H1 (cell line): ENCODE measurements at regions not wholly inside any gene's neighbourhood (a gene's known extent, or its start where the extent isn't known, plus 50 kb on each side); places are given as distances from the start of the nearest gene placed in this dataset.

ENCODE experiments used
- CTCF ChIA-PET: fragments of 300-600 bp; sonication (Branson Sonifier 250); formaldehyde crosslinking; loops from one replicate; lab custom pipeline; 2021; ENCODE audit not compliant: partially characterized antibody; lab: Charles Lee
- POLR2A ChIA-PET: fragments of 300-600 bp; sonication (Branson Sonifier 250); formaldehyde crosslinking; loops from one replicate; lab custom pipeline; 2021; ENCODE audit warnings: inconsistent platforms; ENCODE audit not compliant: partially characterized antibody; lab: Charles Lee
- DNase-seq, 2 experiments: peaks; one replicate each; pipeline versions ENCODE4 v3.0.0 to v3.0.0-alpha.2; 2010 to 2022; ENCODE audit warnings: low spot score in 2 of 2, low read depth in 1 of 2, mixed read lengths in 1 of 2
- FAIRE-seq: peaks from 2 replicates; lab custom pipeline; 2011; peaks lifted over from hg19 to GRCh38; lab: Jason Lieb, UNC
- H2AFZ ChIP-seq: 2 replicates; pipeline ENCODE4 v1.8.1; 2012; ENCODE audit warnings: low read length, inconsistent platforms
- H2AK5ac ChIP-seq: 2 replicates; pipeline ENCODE4 v1.6.1; 2013; ENCODE audit warnings: low read depth, low read length
- H2BK120ac ChIP-seq: replicated peaks from 2 replicates; pipeline ENCODE3; 2013; ENCODE audit warnings: low read depth, low read length, inconsistent platforms
- H2BK12ac ChIP-seq: 2 replicates; pipeline ENCODE4 v1.6.1; 2013; ENCODE audit warnings: low read depth, low read length
- H2BK15ac ChIP-seq: 2 replicates; pipeline ENCODE4 v1.6.1; 2013; ENCODE audit warnings: low read length
- H2BK20ac ChIP-seq: 2 replicates; pipeline ENCODE4 v1.6.1; 2013; ENCODE audit warnings: low read length
- H2BK5ac ChIP-seq: 2 replicates; pipeline ENCODE4 v1.6.1; 2013; ENCODE audit warnings: low read depth, low read length
- H3K14ac ChIP-seq: 2 replicates; pipeline ENCODE4 v1.6.1; 2013; ENCODE audit warnings: inconsistent platforms; ENCODE audit not compliant: insufficient read length
- H3K18ac ChIP-seq: 2 replicates; pipeline ENCODE4 v1.6.1; 2013; ENCODE audit warnings: low read length; ENCODE audit errors: extremely low read depth
- H3K23ac ChIP-seq: 2 replicates; pipeline ENCODE4 v1.6.1; 2013; ENCODE audit warnings: inconsistent platforms; ENCODE audit not compliant: insufficient read length
- H3K23me2 ChIP-seq: 2 replicates; pipeline ENCODE4 v1.6.1; 2013; ENCODE audit warnings: low read depth, low read length
- H3K27ac ChIP-seq: 2 replicates; pipeline ENCODE4 v1.6.1; 2011; ENCODE audit warnings: low read depth, low read length, inconsistent platforms
- H3K27me3 ChIP-seq, 4 experiments: replicated peaks in 1 of 4; 1 replicate in 1 of 4; 2 replicates in 3 of 4; pipeline versions ENCODE4 v1.6.1 to v1.8.1; 2011 to 2013; ENCODE audit warnings: low read length in 3 of 4, mild to moderate bottlenecking in 3 of 4, inconsistent platforms in 2 of 4, mixed read lengths in 2 of 4, moderate library complexity in 1 of 4; ENCODE audit not compliant: control insufficient read depth in 3 of 4, insufficient read depth in 3 of 4; ENCODE audit errors: extremely low read depth in 1 of 4
- H3K36me3 ChIP-seq, 4 experiments: 2 replicates each; pipeline versions ENCODE4 v1.6.1 to v1.8.1; 2011 to 2013; ENCODE audit warnings: mild to moderate bottlenecking in 4 of 4, low read length in 3 of 4, moderate library complexity in 2 of 4, control low read depth in 1 of 4, inconsistent platforms in 1 of 4; ENCODE audit not compliant: insufficient read depth in 4 of 4, control insufficient read depth in 2 of 4
- H3K4ac ChIP-seq: replicated peaks from 2 replicates; pipeline ENCODE3; 2013; ENCODE audit warnings: low read length, low read depth, mixed read lengths, inconsistent platforms; ENCODE audit not compliant: insufficient read length
- H3K4me1 ChIP-seq, 4 experiments: replicated peaks in 1 of 4; 1 replicate in 1 of 4; 2 replicates in 3 of 4; pipeline versions ENCODE4 v1.6.1 to v1.8.1; 2011 to 2013; ENCODE audit warnings: low read length in 3 of 4, inconsistent platforms in 2 of 4, mixed read lengths in 1 of 4; ENCODE audit not compliant: insufficient read depth in 4 of 4, control insufficient read depth in 3 of 4
- H3K4me2 ChIP-seq, 2 experiments: 2 replicates each; pipeline versions ENCODE4 v1.6.1 to v1.8.1; 2011 to 2013; ENCODE audit warnings: low read depth in 2 of 2, low read length in 2 of 2, control low read depth in 1 of 2, inconsistent platforms in 1 of 2, mild to moderate bottlenecking in 1 of 2; ENCODE audit not compliant: insufficient read depth in 1 of 2
- H3K4me3 ChIP-seq, 4 experiments: fragments of 200-600, 300-600 bp in 1 of 4; sonication (generic), shearing (Covaris generic), sonication (Bioruptor Twin) in 1 of 4; 2 replicates each; pipeline versions ENCODE4 v1.5.1 to v1.8.1; 2011 to 2016; ENCODE audit warnings: low read length in 4 of 4, low read depth in 3 of 4, control low read depth in 2 of 4, inconsistent platforms in 2 of 4, mild to moderate bottlenecking in 2 of 4, mixed read lengths in 1 of 4, moderate library complexity in 1 of 4; ENCODE audit not compliant: insufficient read depth in 2 of 4; ENCODE audit errors: extremely low read depth in 1 of 4
- H3K56ac ChIP-seq: replicated peaks from 2 replicates; pipeline ENCODE3; 2013; ENCODE audit warnings: low read depth, mild to moderate bottlenecking, mixed read lengths, low read length, inconsistent platforms; ENCODE audit not compliant: insufficient read length
- H3K79me1 ChIP-seq: 2 replicates; pipeline ENCODE4 v1.6.1; 2013; ENCODE audit warnings: low read depth, low read length, control low read depth
- H3K79me2 ChIP-seq, 2 experiments: 2 replicates each; pipeline versions ENCODE4 v1.6.1 to v1.8.1; 2012 to 2013; ENCODE audit warnings: low read length in 2 of 2, mild to moderate bottlenecking in 2 of 2, inconsistent platforms in 1 of 2; ENCODE audit not compliant: insufficient read depth in 2 of 2, control insufficient read depth in 1 of 2
- H3K9ac ChIP-seq, 4 experiments: replicated peaks in 1 of 4; 1 replicate in 1 of 4; 2 replicates in 3 of 4; pipeline versions ENCODE4 v1.6.1 to v1.8.1; 2011 to 2013; ENCODE audit warnings: low read depth in 3 of 4, low read length in 3 of 4, control low read depth in 2 of 4, mild to moderate bottlenecking in 2 of 4, moderate library complexity in 2 of 4, inconsistent platforms in 1 of 4; ENCODE audit errors: extremely low read depth in 1 of 4
- H3K9me3 ChIP-seq, 2 experiments: 2 replicates each; pipeline versions ENCODE4 v1.6.1 to v1.8.1; 2012 to 2013; ENCODE audit warnings: mild to moderate bottlenecking in 2 of 2, moderate library complexity in 2 of 2, control low read depth in 1 of 2, inconsistent platforms in 1 of 2, low read depth in 1 of 2, low read length in 1 of 2, mixed read lengths in 1 of 2; ENCODE audit not compliant: insufficient read depth in 2 of 2
- H4K20me1 ChIP-seq, 2 experiments: replicated peaks in 1 of 2; 2 replicates each; pipeline versions ENCODE3 to v1.8.1; 2011 to 2013; ENCODE audit warnings: inconsistent platforms in 2 of 2, low read length in 2 of 2, mild to moderate bottlenecking in 1 of 2; ENCODE audit not compliant: insufficient read depth in 2 of 2, control insufficient read depth in 1 of 2
- H4K5ac ChIP-seq: 2 replicates; pipeline ENCODE4 v1.6.1; 2013; ENCODE audit warnings: low read length, low read depth, mixed read lengths, inconsistent platforms; ENCODE audit not compliant: insufficient read length
- H4K8ac ChIP-seq: 2 replicates; pipeline ENCODE4 v1.8.0; 2013; ENCODE audit warnings: mild to moderate bottlenecking, moderate library complexity, low read length, inconsistent platforms; ENCODE audit not compliant: insufficient read depth; ENCODE audit errors: extremely low read depth
- H4K91ac ChIP-seq: replicated peaks from 2 replicates; pipeline ENCODE3; 2013; ENCODE audit warnings: low read length, mixed read lengths, inconsistent platforms; ENCODE audit not compliant: insufficient read length
- BCL11A ChIP-seq, 2 experiments: IDR thresholded peaks; one replicate each; pipeline ENCODE4 v1.6.1; 2011; ENCODE audit warnings: low read depth in 2 of 2, low read length in 2 of 2, mild to moderate bottlenecking in 2 of 2
- EGR1 ChIP-seq: IDR thresholded peaks from 2 replicates; pipeline ENCODE4 v1.6.1; 2011; ENCODE audit warnings: low read depth, low read length, borderline replicate concordance
- GTF2F1 ChIP-seq: IDR thresholded peaks from 2 replicates; pipeline ENCODE4 v1.6.1; 2012; ENCODE audit warnings: low read depth, low read length, improper control_type of control experiment, borderline replicate concordance
- HDAC6 ChIP-seq: IDR thresholded peaks from one replicate; pipeline ENCODE4 v1.7.1; 2012; ENCODE audit warnings: low read depth, mild to moderate bottlenecking, inconsistent platforms, low read length, moderate library complexity
- NANOG ChIP-seq: IDR thresholded peaks from 2 replicates; pipeline ENCODE4 v1.6.1; 2011; ENCODE audit warnings: low read length, low read depth, mild to moderate bottlenecking, inconsistent platforms; ENCODE audit not compliant: insufficient read depth, poor library complexity, severe bottlenecking
- POLR2AphosphoS5 ChIP-seq: IDR thresholded peaks from 2 replicates; pipeline ENCODE4 v1.6.1; 2011; ENCODE audit warnings: low read depth, low read length
- RNF2 ChIP-seq: fragments of 200-900, 300-1000 bp; sonication (generic); IDR thresholded peaks from 2 replicates; pipeline ENCODE4 v1.7.1; 2016; ENCODE audit warnings: borderline replicate concordance, low read depth, mild to moderate bottlenecking, antibody characterized with exemption, low read length; ENCODE audit not compliant: poor library complexity, severe bottlenecking; ENCODE audit errors: missing control alignments
- SAP30 ChIP-seq: fragments of 300-600 bp; sonication (generic); IDR thresholded peaks from 2 replicates; pipeline ENCODE4 v1.7.1; 2012; ENCODE audit warnings: low read length, moderate library complexity, mild to moderate bottlenecking, inconsistent platforms; ENCODE audit not compliant: insufficient read depth, insufficient replicate concordance
- SIX5 ChIP-seq: IDR thresholded peaks from 2 replicates; pipeline ENCODE4 v1.6.1; 2011; ENCODE audit warnings: mild to moderate bottlenecking, low read depth, low read length
- WGBS, 2 experiments: shearing (Covaris generic) in 1 of 2; methylation state at CpG; one replicate each; pipeline versions ENCODE4 v1.1.6 to v1.1.7; 2013 to 2015; ENCODE audit warnings: low lambda C conversion rate in 2 of 2, mixed read lengths in 2 of 2, inconsistent platforms in 1 of 2, low coverage in 1 of 2, missing lambda C conversion rate in 1 of 2; ENCODE audit not compliant: insufficient replicate concordance in 2 of 2, insufficient coverage in 1 of 2, insufficient read length in 1 of 2; ENCODE audit errors: extremely low coverage in 1 of 2, missing lambda C conversion rate in 1 of 2; 5-methylcytosine and 5-hydroxymethylcytosine counted together

- H3K4ac ChIP-seq: no peak overlapping the region
- POLR2A ChIA-PET: no interaction called here
- no peaks in the 10 kb centered on the region for H3K4me1 ChIP-seq
- no peak overlapping the region for H2BK20ac ChIP-seq
- H3K9ac ChIP-seq: no peak overlapping the region
- H3K23me2 ChIP-seq: no peaks in the 10 kb centered on the region
- FAIRE-seq: no peak
- no peak overlapping the region for H4K91ac ChIP-seq
- no peaks in the 10 kb centered on the region for H3K27me3 ChIP-seq
- no peak overlapping the region for H3K14ac ChIP-seq
- H3K79me2 ChIP-seq: no peaks in the 10 kb centered on the region
- H2BK120ac ChIP-seq: no peak overlapping the region
- no peaks in the 10 kb centered on the region for H3K79me1 ChIP-seq
- DNase-seq: no peak
- H2BK15ac ChIP-seq: no peak overlapping the region
- H3K4me3 ChIP-seq: no peak overlapping the region
- CTCF ChIA-PET: no interaction called here
- no peak overlapping the region for H2AFZ ChIP-seq
- no peak overlapping the region for H3K27ac ChIP-seq
- H3K4me2 ChIP-seq: no peak overlapping the region
- H3K23ac ChIP-seq: no peak overlapping the region
- 100% methylated on average over 2 of the region's 2 CpGs; no CpG with 5 or more reads in 1 of the 2 experiments for WGBS, 2 experiments
- no peak overlapping the region for H3K56ac ChIP-seq
- no peak overlapping the region for H3K18ac ChIP-seq
- H2BK12ac ChIP-seq: no peak overlapping the region
- no peaks in the 10 kb centered on the region for H4K20me1 ChIP-seq
- H4K5ac ChIP-seq: no peak overlapping the region
- H3K36me3 ChIP-seq: no peaks in the 10 kb centered on the region
- H2BK5ac ChIP-seq: no peak overlapping the region
- H3K9me3 ChIP-seq: no peaks in the 10 kb centered on the region
- no peak overlapping the region for H2AK5ac ChIP-seq
- no peak overlapping the region for H4K8ac ChIP-seq
- TF ChIP-seq HDAC6 (no peak), POLR2AphosphoS5 (no peak), RNF2 (no peak), NANOG (no peak), BCL11A (IDR thresholded peaks at IDR 0.05; ENCODE audit: low read depth in 2 of 2, low read length in 2 of 2) (no peak), EGR1 (no peak), SAP30 (no peak), SIX5 (no peak), GTF2F1 (no peak)
Observed at GRCh38 chr4:145420595-145421214, 60.9 kb upstream of the SMAD1 start.
